Keratinocyte (primary cell): ENCODE measurements at regions not wholly inside any gene's neighbourhood (a gene's known extent, or its start where the extent isn't known, plus 50 kb on each side); places are given as distances from the start of the nearest gene placed in this dataset.

Experiments
- EZH2 ChIP-seq: IDR thresholded peaks from one replicate; pipeline ENCODE4 v1.6.1; 2012; ENCODE audit warnings: inconsistent platforms, mild to moderate bottlenecking, low read length, moderate library complexity
- TF ChIP-seq, protein P1 (sequence below), 3 experiments: IDR thresholded peaks in 1 of 3; conservative IDR thresholded peaks in 1 of 3; optimal IDR thresholded peaks in 1 of 3; 2 replicates in 2 of 3; 3 replicates in 1 of 3; pipeline versions ENCODE3 to v1.5.1; 2011; ENCODE audit warnings: low read length in 3 of 3, mild to moderate bottlenecking in 3 of 3, moderate library complexity in 2 of 3, control low read depth in 1 of 3, inconsistent platforms in 1 of 3; ENCODE audit not compliant: insufficient read depth in 2 of 3; ENCODE audit errors: extremely low read depth in 1 of 3

DNA sequence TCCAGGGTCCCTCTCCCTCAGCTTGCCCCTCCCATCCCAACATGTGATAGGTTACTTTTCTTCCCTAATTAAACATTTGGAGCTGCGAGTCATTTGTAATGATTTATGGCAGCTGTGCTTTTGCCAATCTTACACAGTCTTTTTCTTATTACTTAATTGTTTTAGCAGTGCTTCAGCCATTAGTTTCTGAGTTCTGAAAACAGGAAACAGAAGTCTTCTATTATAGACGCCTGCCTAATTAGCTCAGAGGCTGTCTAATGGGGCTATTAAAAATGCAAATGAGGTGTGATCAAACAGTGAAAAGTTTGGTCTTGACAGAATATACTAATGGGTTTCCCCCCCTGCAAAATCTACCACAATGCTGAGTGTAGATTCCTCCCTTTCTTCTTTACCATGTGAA lies 388.3 kb upstream of the CELF4 start:
- TF ChIP-seq, protein P1, sequence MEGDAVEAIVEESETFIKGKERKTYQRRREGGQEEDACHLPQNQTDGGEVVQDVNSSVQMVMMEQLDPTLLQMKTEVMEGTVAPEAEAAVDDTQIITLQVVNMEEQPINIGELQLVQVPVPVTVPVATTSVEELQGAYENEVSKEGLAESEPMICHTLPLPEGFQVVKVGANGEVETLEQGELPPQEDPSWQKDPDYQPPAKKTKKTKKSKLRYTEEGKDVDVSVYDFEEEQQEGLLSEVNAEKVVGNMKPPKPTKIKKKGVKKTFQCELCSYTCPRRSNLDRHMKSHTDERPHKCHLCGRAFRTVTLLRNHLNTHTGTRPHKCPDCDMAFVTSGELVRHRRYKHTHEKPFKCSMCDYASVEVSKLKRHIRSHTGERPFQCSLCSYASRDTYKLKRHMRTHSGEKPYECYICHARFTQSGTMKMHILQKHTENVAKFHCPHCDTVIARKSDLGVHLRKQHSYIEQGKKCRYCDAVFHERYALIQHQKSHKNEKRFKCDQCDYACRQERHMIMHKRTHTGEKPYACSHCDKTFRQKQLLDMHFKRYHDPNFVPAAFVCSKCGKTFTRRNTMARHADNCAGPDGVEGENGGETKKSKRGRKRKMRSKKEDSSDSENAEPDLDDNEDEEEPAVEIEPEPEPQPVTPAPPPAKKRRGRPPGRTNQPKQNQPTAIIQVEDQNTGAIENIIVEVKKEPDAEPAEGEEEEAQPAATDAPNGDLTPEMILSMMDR (optimal IDR thresholded peaks at IDR 0.05 in 1 of 3, IDR thresholded peaks at IDR 0.05 in 1 of 3, conservative IDR thresholded peaks at IDR 0.05 in 1 of 3; ENCODE audit: extremely low read depth in 1 of 3, insufficient read depth in 2 of 3, low read length in 3 of 3): no peak
- TF ChIP-seq EZH2: no peak
